Right lung (tissue), 2 donors: ENCODE measurements at regions not wholly inside any gene's neighbourhood (a gene's known extent, or its start where the extent isn't known, plus 50 kb on each side); places are given as distances from the start of the nearest gene placed in this dataset.
"Not testable (repeated sequence)": the region's sequence is repeated elsewhere in the genome, so short reads cannot be mapped to it uniquely, and the experiment has no call there.

ENCODE experiments used
- DNase-seq, 2 donors: peaks; one replicate each; pipeline ENCODE4 v3.0.0-alpha.2; 2013

DNA sequence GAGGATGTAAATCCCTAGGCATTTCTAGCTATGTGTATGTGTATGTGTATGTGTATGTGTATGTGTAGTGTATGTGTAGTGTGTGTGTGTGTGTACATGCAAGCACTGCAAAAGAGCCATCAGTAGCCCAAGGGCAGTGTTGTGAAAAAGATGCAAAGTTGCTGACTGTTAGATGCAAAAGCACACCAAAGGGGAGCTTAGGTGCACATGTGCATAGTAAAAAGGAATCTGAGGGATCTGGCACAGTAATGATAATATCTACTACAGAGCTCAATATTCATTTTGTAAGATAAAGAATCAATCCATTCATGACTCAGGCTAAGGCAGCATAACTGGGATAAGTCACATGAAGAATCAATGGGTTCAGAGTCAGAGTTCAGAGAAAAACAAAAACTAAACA, 80.2 kb downstream of the TMEM47 start:
- no peak for DNase-seq

DNA sequence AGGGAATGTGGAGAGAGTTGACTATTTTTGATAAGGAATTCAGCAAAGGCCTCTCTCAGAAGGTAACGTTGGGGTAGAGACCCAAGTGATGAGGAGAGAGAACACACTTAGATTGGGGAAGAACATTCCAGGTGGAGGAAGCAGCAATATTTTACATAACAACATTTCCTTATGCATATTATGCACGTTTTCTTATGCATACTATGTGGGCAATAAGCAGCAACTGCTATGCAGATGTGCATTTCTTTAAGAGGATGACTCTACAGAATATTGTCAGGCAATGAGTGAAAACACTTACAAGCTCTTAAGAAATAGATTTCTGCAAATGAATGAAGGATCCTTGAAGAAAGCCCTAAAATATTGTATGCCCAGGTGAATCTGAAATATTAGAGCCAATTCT, 91.1 kb downstream of the TMEM47 start:
- no peak for DNase-seq

DNA sequence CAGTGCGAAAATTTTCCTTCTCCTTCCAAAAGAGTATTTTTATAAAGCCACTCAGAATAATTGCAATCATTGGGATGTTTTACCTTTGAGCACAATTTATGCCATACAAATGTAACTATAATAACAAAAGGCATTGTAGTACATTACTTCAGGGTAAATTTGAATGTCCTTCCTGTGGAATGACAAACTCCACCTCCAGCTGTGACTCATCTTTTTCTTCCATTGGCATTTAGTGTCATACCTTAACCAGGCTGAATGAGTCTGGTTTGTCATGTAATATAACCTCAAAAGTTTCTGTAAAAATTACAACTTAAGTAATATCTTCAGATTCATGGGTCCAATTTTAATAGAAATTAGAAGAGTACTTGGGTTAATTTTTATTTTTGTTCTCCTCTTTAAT, 93.3 kb downstream of the TMEM47 start:
- DNase-seq = no peak

DNA sequence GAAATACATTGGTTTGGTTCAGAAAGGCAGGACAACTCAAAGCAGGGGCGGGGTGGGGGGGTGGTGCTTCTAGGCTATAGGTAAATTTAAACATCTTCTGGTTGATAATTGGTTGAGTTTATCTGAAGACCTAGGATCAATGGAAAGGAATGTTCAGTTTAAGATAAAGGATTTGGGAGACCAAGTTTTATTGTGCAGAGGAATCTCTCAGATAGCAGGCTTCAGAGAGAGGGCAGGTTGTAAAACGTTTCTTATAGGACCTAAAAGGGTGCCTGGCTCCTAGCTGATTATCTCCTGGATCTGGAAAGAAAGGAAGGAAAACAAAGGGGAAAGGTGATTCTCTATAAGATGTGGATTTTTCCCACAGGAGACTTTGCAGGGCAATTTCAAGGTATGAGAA, 94.0 kb downstream of the TMEM47 start:
- DNase-seq = no peak

DNA sequence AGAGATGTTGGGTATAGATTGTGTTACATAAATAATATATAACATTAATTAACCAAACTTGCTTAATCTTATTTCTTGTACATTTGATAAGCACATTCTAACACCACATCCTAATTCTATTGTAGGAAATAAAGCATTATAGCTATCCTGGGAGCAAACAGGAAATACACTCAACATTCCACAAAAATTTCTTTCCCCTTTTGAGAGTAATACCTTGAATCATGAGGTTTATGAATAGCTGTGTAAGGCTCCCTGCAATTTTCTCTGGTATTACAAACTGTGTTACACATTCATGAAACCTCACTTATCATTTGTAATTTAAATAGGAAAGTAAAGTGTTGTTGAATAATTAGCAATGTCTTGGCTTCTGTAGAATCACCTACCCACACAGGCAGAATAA, 95.1 kb downstream of the TMEM47 start:
- DNase-seq = no peak

DNA sequence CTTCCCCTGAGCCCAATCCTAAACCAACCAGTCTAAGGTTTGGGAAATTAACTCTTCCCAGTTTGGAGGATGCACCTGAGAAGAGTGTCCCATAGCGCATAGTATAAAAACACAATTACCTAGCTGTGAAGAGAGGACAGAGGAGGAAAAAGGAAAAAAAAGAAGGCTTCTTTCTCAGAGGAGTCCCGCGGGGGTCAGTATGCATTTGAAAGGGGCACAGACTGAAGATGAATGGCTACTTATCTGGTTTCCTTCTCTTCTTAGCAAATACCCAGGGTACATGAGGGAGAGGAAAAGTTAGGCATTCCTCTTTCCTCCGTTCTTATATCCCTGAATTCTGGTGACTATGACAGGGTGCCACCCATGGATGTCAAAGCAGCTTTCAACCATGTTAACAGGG, 96.9 kb downstream of the TMEM47 start:
- DNase-seq = no peak

DNA sequence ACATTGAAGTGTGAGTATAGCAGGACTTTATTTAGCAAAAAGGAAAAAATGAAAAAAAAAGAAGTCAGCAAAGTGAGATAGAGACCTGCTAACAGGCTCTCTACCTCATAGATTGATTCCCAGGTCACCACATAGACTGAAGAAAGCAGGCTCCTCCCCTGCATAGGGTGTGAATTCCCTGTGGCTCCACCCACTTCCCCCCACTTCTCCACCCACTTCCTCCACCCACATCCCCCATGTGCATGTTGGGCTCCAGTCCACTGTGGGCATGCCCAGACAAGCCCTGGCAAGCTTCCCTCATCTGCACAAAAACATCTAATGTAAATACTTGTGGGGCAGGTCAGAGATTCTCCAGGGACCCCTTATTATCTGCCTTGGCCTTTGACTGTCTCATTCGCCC, 97.8 kb downstream of the TMEM47 start:
- DNase-seq = no peak

DNA sequence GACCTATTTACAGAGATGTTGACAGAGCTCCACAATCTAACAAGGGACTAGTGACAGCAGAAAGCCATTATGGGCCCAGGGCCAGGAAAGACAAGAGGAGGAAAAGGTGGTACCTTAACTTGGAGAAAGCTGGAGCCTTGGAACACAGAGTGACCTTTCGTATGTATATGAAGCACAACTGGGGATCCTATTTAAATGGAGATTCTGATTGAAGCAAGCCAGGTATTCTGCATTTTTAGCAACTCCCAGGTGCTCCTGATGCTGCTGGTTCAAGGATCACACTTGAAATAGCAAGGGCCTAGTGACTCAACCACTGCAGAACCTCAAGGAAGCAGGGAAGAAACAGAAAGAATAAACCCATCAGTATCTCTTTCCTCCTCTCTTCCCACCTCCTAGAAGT, 99.4 kb downstream of the TMEM47 start:
- DNase-seq = no peak

DNA sequence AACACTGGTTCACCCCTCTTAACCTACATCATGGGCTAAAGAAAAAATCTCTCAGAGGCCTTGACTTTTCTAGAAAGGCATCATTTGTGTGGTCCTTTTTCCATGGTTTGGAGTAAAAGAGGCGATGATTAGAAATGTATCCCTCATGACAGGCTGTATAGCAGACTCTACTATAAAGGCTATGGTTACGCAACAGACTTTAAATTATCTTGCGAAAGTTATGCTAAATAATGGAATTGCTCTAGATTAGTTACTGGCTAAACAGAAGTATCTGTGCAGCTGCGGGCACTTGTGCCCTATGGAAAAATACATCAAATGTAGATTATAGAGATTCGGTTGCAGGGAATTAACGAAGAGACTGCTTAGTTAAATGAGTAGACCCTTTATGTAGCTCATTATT, 101.6 kb downstream of the TMEM47 start:
- no peak for DNase-seq

DNA sequence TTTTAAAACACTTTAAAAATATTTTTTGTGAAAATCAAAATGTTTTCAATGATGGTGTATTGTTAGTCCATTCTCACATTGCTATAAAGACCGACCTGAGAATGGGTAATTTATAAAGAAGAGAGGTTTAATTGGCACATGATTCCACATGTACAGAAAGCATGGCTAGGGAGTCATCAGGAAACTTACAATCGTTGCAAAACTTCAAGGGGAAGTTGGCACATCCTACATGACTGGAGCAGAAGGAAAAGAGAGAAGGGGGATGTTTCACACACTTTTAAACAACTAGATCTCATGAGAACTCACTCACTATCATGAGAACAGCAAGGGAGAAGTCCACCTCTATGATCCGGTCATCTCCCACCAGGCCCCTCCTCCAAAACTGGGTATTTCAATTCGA, 110.7 kb downstream of the TMEM47 start:
- DNase-seq = no peak

DNA sequence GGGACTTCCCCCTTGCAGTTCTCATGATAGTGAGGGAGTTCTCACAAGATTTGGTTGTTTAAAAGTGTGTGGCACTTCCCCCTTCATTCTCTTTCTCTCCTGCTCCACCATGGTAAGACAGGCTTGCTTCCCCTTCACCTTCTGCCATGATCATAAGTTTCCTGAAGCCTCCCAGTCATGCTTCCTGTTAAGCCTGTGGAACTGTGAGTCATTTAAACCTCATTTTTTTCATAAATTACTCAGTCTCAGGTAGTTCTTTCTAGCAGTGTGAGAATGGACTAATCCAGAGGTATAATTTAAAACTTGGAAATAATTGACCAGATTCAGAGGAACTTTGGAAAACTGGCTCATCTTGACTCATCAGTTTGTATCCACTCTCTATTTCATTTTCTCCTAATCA, 129.0 kb downstream of the TMEM47 start:
- DNase-seq = no peak

DNA sequence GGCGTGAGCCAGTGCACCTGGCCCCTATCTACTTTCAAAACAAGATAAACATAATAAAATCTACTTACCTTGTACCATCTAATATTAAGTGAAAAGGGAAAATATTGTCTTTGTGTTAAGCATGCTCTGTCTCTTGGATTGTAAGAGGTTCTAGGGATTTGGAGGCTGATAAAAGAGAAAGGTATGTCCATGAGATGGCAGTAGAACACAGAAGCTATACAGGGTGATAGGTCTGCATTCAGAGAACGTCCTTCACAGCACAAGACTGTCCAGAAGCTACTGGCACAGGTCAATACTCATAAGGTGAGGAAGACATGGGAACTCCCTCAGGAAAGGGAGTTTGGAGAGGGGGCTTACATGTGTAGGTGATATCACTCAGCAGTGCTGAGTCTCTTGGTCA, 135.5 kb downstream of the TMEM47 start:
- DNase-seq = no peak

DNA sequence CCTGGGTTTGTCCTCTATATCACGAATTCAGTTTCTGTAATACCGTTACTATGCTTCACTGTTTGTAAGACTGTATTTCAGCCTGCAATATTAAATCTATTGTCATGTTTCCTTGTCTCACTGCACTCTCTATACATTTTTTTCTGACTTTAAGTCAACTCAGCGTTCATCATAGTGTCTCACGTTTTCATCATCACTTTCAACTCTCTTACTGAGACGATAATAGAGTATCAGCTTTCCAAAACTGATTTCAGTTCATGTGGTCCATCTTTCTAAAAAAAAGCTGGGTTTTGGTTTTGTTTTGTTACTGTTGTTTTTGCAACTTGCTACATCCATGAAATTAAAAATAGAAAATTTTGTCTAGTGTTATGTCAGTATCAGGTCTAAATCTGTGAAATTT, 147.7 kb downstream of the TMEM47 start:
- no peak for DNase-seq

DNA sequence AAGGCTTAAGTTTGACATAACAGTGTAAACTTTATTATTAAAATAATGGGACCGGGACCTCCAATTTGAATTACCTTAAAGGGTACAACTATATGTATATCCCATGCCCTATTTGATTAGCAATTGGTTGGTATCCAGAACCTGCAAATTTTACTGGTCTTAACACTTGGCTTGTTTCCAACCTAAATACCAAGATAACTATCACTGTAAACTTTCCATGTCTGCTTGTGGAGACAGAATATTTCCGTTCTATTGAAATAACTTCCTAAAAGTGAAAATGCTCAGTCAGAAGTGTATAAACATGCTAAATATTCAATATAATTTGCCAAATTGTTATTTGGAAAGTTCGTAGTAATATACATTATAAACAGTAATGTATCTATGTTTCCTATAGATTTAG, 154.0 kb downstream of the TMEM47 start:
- DNase-seq = no peak

DNA sequence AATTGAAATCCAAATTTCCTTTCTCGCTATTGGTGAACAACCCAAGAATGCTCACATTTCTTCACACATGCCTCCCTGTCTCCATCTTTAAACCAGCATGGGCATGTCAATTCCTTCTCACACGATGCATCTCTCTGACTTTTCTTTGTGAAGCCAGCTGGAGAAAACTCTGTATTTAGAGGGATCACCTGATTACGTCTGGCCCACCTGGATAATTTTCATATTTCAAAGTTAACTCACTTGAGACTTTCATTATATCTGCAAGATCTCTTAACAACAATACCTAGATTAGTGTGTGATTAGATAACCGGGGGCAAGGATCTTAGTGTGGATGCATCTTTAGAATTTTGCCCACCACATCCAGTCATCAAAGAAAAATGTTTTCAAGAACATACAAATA, 164.0 kb downstream of the TMEM47 start:
- DNase-seq = no peak

DNA sequence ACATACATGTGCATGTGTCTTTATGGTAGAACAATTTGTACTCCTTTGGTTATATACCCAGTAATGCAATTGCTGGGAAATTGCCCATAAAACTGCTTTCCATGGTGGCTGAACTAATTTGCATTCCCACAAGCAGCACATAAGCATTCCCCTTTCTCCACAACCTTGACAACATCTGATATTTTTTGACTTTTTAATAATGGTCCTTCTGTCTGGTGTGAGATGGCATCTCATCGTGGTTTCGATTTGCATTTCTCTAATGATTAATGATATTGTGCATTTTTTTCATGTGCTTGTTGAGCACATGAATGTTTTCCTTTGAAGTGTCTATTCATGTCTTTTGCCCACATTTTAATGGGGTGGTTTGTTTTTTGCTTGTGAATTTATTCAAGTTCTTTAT, 166.0 kb downstream of the TMEM47 start:
- DNase-seq = no peak

DNA sequence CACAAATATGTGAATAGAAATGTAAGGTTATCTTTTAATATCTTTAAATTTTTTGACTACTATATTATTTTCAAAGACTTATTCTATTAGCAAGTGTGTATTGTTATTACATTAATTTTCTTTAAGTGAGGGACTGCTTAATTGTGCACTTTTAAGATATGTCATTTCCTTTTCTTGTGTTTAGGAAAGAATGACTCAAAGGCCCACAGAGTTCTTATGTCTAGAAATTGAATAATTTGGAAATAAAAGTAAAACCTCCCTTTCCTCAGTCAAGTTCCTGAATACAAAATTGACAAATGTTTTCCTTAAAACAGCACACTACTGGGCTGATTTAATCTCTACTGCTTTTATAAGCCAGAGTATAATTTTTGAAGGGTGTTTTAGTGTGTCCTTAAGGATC, 169.7 kb downstream of the TMEM47 start:
- no peak for DNase-seq

DNA sequence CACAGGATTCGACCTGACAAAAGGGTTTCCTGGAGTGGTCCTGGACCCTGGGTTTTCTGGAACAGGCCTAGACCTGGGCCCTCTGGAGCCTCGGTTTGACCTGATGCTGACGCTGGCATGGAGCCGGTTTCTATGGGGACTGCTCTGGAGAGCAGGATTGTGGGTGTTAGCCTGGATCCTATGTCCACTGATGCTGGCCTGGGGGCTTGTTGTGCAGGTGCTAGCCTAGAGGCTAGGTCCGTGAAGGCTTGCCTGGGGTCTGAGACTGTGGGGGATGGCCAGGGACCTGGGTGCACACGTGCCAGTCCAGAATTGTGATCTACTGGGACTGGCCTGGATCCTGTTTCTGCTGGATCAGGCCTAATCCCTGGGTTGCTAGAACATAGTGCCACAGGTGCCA, 173.1 kb downstream of the TMEM47 start:
- DNase-seq = no peak

DNA sequence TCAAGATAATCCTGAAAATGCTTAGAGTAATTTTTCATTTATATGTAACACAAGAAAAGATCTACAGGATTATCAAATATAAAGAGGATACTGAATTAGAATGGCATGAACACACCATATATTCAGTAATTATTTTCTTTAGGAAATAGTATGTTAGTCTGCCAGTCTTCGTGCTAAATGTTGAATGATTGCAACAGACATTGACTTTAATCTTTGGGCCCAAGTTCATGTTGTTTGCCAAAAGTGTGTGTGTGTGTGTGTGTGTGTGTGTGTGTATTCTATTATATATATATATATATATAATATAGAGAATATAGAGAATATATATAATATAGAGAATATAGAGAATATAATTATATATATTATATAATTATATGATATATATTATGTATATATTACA, 186.6 kb downstream of the TMEM47 start:
- no peak for DNase-seq

DNA sequence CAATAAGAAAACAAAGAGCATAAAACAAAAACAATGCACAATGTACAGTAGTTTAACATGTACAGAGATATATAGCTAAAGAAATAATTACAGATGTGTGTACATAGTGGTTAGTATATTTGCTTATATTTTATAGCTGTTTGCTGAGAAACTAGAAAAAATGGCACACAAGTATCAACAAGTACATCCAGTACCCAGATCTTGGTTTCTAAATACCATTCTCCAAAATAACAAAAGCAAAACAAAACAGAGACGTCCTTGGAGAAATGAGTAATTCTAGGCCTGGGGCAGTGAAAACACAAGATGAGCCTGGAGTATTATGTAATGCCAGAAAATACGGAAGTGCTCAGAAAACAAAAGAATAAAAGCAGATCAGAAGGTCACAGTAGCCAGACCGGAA, 189.6 kb downstream of the TMEM47 start:
- no peak for DNase-seq

DNA sequence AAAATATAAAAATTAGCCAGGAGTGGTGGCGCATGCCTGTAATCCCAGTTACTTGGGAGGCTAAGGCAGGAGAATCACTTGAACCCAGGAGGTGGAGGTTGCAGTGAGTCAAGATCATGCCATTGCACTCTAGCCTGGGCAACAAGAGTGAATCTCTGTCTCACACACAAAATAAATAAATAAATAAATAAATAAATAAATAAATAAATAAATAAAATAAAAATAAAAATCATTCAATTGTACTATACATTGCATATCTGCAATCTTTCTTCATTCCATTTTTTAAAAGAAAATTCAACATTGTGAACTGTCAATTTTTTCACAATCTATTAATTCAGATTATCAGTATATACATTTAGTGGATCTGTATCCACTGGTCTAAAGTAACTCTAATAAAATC, 193.9 kb downstream of the TMEM47 start:
- DNase-seq = not testable (repeated sequence)

DNA sequence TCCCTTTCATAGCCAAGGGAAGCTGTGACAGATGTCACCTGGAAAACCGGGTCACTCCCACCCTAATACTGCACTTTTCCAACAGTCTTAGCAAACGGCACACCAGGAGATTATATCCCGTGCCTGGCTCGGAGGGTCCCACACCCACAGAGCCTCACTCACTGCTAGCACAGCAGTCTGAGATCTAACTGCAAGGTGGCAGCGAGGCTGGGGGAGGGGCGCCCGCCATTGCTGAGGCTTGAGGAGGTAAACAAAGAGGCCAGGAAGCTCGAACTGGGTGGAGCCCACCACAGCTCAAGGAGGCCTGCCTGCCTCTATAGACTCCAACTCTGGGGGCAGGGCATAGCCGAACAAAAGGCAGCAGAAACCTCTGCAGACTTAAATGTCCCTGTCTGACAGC, 199.2 kb downstream of the TMEM47 start:
- DNase-seq = not testable (repeated sequence)

DNA sequence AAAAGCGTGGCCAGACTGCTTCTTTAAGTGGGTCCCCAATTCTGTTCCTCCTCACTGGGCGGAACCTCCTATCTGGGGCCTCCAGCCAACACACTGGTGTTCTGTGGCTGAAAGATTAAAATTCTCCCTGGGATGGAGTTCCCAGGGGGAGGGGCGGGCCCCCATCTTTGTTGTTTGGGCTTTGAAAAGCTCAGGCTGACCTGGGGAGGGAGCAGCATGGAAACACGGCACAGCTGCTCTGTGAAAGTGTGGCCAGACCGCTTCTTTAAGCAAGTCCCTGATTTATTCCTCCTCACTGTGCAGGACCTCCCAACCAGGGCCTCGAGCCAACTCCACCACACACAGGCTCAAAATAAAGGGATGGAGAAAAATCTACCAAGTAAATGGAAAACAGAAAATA, 219.5 kb downstream of the TMEM47 start:
- DNase-seq = peak in 1 of 2 donors; percentile 21

DNA sequence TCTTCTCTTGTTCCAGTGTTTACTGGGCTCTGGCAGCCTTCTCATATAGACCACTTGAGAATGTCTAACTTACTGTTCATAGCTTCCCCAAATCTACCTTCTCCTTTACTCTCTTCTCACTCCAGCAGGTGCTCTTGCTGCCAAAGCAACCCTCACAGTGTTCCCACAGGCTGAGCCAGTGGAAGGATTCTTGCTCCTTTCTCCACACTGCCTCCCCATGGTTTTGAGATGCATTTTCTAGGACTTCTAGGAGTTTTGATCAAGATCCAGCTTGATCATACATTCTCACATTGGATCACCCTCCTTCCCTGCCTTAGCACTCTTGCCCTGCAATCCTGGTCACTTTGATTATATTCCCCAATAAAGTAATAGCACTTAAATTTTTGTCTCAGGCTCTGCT, 230.8 kb downstream of the TMEM47 start:
- no peak for DNase-seq

DNA sequence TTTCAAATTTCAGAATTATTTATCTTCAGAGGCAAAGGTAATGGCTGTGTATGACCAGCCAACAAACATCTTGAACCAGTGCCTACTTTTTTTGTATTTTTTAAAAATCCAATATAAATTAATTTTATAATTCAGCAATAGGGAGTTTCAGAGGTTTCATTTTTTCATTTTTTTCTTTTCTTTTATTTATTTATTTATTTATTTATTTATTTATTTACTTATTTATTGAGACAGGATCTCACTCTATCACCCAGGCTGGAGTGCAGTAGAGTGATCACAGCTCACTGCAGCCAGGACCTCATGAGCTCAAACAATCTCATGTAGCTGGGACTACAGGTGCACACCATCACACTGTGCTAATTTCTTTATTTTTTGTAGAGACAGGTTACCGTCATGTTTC, 250.5 kb downstream of the TMEM47 start:
- no peak for DNase-seq
